Activated CD4-positive, alpha-beta T cell treated with anti-CD3 and anti-CD28 coated beads for 1 hour (primary cell): ENCODE measurements at regions not wholly inside any gene's neighbourhood (a gene's known extent, or its start where the extent isn't known, plus 50 kb on each side); places are given as distances from the start of the nearest gene placed in this dataset.
A peak's percentile ranks its signal among the peaks of the same experiment; 100 is the strongest.

Experiments used
- DNase-seq: peaks from one replicate; pipeline ENCODE4 v3.0.0-alpha.2; 2020

- DNase-seq = no peak
These were observed 137.6 kb upstream of the HNMT start for GRCh38 chr2:137826373-137827372.

GRCh38 chr2:137828624-137829023, 135.6 kb upstream of the HNMT start:
- DNase-seq = no peak

- DNase-seq = no peak
These were observed 135.0 kb upstream of the HNMT start for GRCh38 chr2:137829251-137829650.

GRCh38 chr2:137834760-137835379, 129.4 kb upstream of the HNMT start:
- DNase-seq = no peak

GRCh38 chr2:137836671-137837070, 127.6 kb upstream of the HNMT start:
- DNase-seq = no peak

DNA sequence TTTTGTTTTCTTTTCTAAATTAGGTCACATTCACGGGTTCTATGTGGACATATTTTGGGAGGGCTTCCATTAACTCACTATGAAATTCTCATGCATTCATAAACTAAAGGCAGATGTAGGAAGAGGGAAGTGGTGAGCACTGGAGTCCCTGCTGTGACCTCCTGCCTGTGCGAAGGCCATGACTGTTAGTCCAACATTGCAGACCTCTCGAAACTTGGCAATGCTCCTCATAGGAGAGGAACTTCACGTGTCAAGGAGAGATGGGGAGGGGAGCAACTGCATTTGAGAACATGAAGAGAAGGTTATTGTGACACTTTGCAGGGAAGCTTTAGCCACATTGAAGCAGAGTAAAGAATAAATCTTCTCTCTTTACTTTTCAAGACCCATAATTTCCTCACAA, 126.4 kb upstream of the HNMT start:
- DNase-seq = no peak

DNA sequence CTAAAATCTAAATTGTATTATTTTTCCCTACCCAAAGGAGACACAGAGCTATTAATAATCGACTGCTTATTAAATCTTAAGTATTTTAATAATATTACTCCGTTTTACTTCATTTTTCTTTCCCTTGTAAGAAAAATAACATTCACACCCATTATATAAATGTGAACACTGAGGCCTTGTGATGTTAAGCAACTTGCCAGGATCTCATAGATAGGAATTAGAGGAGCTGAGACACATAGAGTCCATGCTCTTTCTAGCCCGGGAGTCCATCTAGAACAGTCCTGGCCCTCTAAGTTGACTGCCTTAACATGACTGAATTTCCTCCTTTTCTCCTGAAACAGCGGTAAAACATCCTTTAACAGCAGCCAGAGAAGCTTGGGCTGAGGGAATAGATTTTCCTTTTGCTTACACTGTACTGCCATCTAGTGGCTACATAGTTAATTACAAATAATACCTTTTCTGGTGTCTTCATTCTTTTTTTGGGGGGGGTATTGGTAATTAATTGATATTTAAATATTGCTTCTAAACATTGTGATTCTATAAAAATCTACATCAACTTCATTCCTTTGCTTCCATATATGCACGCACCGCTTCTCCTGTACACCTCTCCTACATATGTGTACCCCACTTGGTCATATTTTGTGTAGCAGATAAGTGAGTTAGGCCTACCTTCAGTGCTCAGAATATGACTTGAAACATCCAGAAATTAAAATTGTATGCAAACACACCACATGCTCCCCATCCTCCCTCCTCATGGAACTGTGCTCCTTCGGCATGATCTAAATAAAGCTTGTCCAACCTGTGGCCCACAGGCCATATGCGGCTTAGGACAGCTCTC, 125.8 kb upstream of the HNMT start:
- no peak for DNase-seq

- no peak for DNase-seq
These were observed 121.8 kb upstream of the HNMT start for GRCh38 chr2:137842430-137842829.

- no peak for DNase-seq
These were observed 121.3 kb upstream of the HNMT start for GRCh38 chr2:137842952-137843351.

- DNase-seq = no peak
These were observed 118.9 kb upstream of the HNMT start for GRCh38 chr2:137845422-137845821.

GRCh38 chr2:137846993-137847392, 117.3 kb upstream of the HNMT start:
- DNase-seq = no peak

DNA sequence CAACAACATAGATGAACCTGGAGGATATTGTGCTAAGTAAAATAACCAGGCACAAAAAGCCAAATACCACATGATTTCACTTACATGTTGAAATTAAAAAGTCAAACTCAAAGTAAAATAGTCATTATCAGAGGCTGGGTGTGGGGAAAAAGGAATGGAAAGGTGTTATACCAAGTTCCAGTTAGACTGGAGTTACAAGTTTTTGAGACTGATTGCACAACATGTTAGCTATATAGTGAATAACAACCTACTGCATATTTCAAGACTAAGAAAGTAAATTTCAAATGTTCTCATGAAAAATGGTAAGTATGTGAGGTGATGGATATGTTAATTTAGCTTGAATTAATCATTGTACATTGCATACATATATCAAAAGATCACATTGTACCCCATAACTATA, 116.8 kb upstream of the HNMT start:
- DNase-seq = no peak

DNA sequence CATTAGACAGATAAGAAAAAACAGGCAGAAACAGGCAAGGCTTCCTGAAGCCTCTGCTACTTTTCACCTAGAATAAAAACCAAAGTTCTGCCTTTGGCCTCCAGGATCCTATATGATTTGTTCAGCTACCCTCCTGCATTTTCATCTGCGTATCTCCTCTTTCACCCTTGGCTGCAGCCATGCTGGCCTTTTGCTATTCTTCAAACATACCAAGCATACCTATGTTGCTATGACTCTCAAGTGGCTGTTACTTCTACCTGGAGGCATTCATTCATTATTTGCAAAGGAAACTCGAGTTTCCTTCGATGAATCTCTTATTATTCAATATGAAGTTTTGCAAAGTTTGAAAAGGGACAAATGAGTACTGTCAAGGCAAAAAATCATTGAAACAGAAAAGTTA, 106.4 kb upstream of the HNMT start:
- no peak for DNase-seq

DNA sequence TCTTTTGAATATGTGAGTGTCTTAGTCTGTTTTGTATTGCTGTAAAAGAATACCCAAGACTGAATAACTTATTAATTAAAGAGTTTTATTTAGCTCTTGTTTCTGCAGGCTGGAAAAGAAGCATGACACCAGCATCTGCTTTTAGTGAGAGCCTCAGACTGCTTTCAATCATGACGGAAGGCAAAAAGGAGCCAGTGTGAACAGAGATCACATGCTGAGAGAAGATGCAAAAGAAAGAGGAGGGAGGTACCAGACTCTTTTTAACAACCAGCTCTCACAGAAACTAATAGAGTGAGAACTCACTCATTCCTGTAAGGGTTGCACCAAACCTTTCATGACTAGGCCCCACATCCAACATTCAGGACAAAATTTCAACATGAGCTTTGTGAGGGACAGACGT, 101.6 kb upstream of the HNMT start:
- DNase-seq = no peak

GRCh38 chr2:137865954-137866540, 98.2 kb upstream of the HNMT start:
- DNase-seq = peak; percentile 19

DNA sequence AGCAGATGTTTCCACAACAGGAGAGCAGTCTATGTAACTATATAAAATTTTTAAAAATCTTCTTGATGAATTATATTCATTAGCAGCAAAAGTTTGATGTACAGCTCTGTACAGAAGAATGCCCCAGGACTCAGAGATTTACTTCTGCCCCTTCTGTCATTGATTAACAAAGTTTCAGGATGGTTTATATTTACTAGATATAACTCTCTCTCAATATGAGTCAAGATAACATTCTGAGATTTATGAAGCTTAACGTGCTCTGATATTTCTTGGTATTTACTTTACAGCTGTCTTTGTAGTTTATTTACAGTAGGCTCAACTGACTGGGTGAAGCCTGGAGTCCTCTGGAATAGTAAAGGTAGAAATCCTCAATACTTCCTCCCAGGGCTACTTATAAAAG, 93.6 kb upstream of the HNMT start:
- DNase-seq = no peak

- no peak for DNase-seq
These were observed 91.7 kb upstream of the HNMT start for GRCh38 chr2:137872577-137872976.

- no peak for DNase-seq
These were observed 90.6 kb upstream of the HNMT start for GRCh38 chr2:137873536-137874244.

- no peak for DNase-seq
These were observed 85.2 kb upstream of the HNMT start for GRCh38 chr2:137879121-137879520.

DNA sequence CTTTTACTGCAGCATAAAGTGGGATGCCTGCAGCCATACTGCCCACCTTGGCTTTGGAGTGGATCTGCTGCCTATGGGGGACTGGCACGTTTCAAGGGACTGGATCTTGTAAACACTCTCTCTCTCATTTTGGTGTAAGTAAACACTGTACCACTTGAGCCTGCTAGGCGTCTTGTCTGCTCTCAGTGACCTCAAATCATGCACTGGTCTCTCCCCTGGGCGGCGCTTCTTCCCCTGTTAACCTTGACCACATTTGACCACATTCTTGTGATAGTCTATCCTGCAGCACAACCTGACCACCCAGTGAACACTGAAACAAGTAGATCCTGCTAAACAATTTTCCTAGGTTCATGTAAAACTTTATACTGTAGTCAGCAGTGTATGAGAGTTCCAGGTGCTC, 82.6 kb upstream of the HNMT start:
- no peak for DNase-seq

GRCh38 chr2:137886083-137886831, 78.0 kb upstream of the HNMT start:
- no peak for DNase-seq

DNA sequence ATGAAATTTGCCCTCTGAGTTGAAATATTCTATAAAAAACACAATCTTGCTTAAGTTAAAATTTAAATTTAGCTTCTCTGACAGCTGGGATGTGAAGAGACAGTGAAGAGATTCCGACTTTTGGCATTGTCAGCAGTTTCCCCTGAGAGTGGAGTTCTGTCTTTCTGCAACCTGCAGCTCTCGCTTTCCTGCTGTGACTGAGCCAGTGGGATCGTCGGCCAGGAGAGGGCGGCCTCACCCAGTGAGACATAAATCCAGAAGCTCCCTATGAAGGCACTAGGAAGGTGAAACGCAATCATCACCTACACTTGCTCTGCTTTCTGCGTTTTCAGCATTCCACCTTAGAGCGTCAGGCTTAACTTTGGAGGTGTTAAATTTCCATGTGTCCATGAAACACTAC, 75.4 kb upstream of the HNMT start:
- no peak for DNase-seq
